HL-60 (cell line): ENCODE measurements at regions not wholly inside any gene's neighbourhood (a gene's known extent, or its start where the extent isn't known, plus 50 kb on each side); places are given as distances from the start of the nearest gene placed in this dataset.

Experiments
- CTCF ChIP-seq: IDR thresholded peaks from one replicate; pipeline ENCODE4 v1.5.1; 2011; ENCODE audit warnings: low read length, control low read depth, inconsistent platforms; ENCODE audit not compliant: insufficient read depth
- GABPA ChIP-seq: IDR thresholded peaks from 2 replicates; pipeline ENCODE4 v1.6.1; 2012; ENCODE audit warnings: low read depth
- POLR2AphosphoS5 ChIP-seq: IDR thresholded peaks from 2 replicates; pipeline ENCODE4 v1.6.1; 2012; ENCODE audit warnings: low read depth
- REST ChIP-seq: IDR thresholded peaks from 2 replicates; pipeline ENCODE4 v1.6.1; 2012; ENCODE audit warnings: low read depth; ENCODE audit not compliant: insufficient replicate concordance

GRCh38 chr2:159849160-159849813 is 51.3 kb upstream of the CD302 start:
- TF ChIP-seq CTCF (no peak), GABPA (no peak), POLR2AphosphoS5 (no peak), REST (no peak)
